Hepatocyte (in vitro differentiated cells): ENCODE measurements at regions not wholly inside any gene's neighbourhood (a gene's known extent, or its start where the extent isn't known, plus 50 kb on each side); places are given as distances from the start of the nearest gene placed in this dataset.

Experiments
- DNase-seq: peaks from one replicate; pipeline ENCODE4 v3.0.0-alpha.2; 2016; ENCODE audit warnings: low spot score
- H2AFZ ChIP-seq: fragments of 200-600 bp; sonication (generic); 2 replicates; pipeline ENCODE4 v1.6.0; 2016; ENCODE audit warnings: antibody characterized with exemption, mild to moderate bottlenecking
- H3K27ac ChIP-seq: fragments of 200-600 bp; sonication (generic); 2 replicates; pipeline ENCODE4 v1.5.1; 2016; ENCODE audit warnings: mild to moderate bottlenecking
- H3K27me3 ChIP-seq: fragments of 200-600 bp; sonication (generic); 2 replicates; pipeline ENCODE4 v1.6.1; 2016
- H3K36me3 ChIP-seq: fragments of 200-600 bp; sonication (generic); replicated peaks from 2 replicates; pipeline ENCODE4 v1.5.1; 2016; ENCODE audit warnings: low read depth; ENCODE audit not compliant: insufficient read depth
- H3K4me1 ChIP-seq: fragments of 200-600 bp; sonication (generic); 2 replicates; pipeline ENCODE4 v1.5.1; 2016; ENCODE audit warnings: mild to moderate bottlenecking, moderate library complexity; ENCODE audit not compliant: insufficient read depth
- H3K4me2 ChIP-seq: fragments of 200-600 bp; sonication (generic); 2 replicates; pipeline ENCODE4 v1.6.0; 2016
- H3K4me3 ChIP-seq: fragments of 200-600 bp; sonication (generic); 2 replicates; pipeline ENCODE4 v1.5.1; 2016; ENCODE audit warnings: mild to moderate bottlenecking
- H3K79me2 ChIP-seq: fragments of 200-600 bp; sonication (generic); 2 replicates; pipeline ENCODE4 v1.6.0; 2017; ENCODE audit warnings: mild to moderate bottlenecking
- H3K9me2 ChIP-seq: fragments of 200-600 bp; sonication (generic); replicated peaks from 2 replicates; pipeline ENCODE4 v1.6.0; 2017; ENCODE audit warnings: mild to moderate bottlenecking; ENCODE audit not compliant: insufficient read depth
- H3K9me3 ChIP-seq: fragments of 200-600 bp; sonication (generic); 2 replicates; pipeline ENCODE4 v1.5.1; 2016; ENCODE audit warnings: low read depth, mild to moderate bottlenecking
- H4K20me1 ChIP-seq: fragments of 200-600 bp; sonication (generic); 2 replicates; pipeline ENCODE4 v1.6.0; 2016; ENCODE audit warnings: mild to moderate bottlenecking; ENCODE audit not compliant: insufficient read depth, poor library complexity, severe bottlenecking
- EZH2 ChIP-seq: fragments of 200-600 bp; sonication (generic); IDR thresholded peaks from 2 replicates; pipeline ENCODE4 v1.6.1; 2016; ENCODE audit warnings: antibody characterized with exemption, mild to moderate bottlenecking, borderline replicate concordance
- EZH2phosphoT487 ChIP-seq: fragments of 200-600 bp; sonication (generic); IDR thresholded peaks from one replicate; pipeline ENCODE4 v1.6.1; 2018; ENCODE audit warnings: antibody characterized with exemption, mild to moderate bottlenecking, low read depth, moderate library complexity; ENCODE audit not compliant: unreplicated experiment, severe bottlenecking
- WGBS: methylation state at CpG from one replicate; pipeline ENCODE4 v1.1.6; 2016; ENCODE audit warnings: low lambda C conversion rate; ENCODE audit errors: missing lambda C conversion rate; 5-methylcytosine and 5-hydroxymethylcytosine counted together
- TF ChIP-seq, protein P1 (sequence below): fragments of 200-600 bp; sonication (generic); IDR thresholded peaks from 2 replicates; pipeline ENCODE4 v1.5.1; 2016; ENCODE audit warnings: antibody characterized with exemption, mild to moderate bottlenecking; ENCODE audit not compliant: poor library complexity

- Histone ChIP-seq H3K79me2 (no peaks in the 10 kb centered on the region), H3K27me3 (no peaks in the 10 kb centered on the region), H3K9me2 (no peaks in the 10 kb centered on the region), H3K27ac (no peak overlapping the region), H3K4me1 (no peaks in the 10 kb centered on the region), H3K4me2 (no peak overlapping the region), H2AFZ (no peak overlapping the region), H3K36me3 (no peaks in the 10 kb centered on the region), H4K20me1 (no peaks in the 10 kb centered on the region), H3K4me3 (no peak overlapping the region), H3K9me3 (no peaks in the 10 kb centered on the region)
- 65% methylated on average over 11 of the region's 11 CpGs for WGBS
- TF ChIP-seq EZH2 (no peak), EZH2phosphoT487 (no peak)
- TF ChIP-seq, protein P1, sequence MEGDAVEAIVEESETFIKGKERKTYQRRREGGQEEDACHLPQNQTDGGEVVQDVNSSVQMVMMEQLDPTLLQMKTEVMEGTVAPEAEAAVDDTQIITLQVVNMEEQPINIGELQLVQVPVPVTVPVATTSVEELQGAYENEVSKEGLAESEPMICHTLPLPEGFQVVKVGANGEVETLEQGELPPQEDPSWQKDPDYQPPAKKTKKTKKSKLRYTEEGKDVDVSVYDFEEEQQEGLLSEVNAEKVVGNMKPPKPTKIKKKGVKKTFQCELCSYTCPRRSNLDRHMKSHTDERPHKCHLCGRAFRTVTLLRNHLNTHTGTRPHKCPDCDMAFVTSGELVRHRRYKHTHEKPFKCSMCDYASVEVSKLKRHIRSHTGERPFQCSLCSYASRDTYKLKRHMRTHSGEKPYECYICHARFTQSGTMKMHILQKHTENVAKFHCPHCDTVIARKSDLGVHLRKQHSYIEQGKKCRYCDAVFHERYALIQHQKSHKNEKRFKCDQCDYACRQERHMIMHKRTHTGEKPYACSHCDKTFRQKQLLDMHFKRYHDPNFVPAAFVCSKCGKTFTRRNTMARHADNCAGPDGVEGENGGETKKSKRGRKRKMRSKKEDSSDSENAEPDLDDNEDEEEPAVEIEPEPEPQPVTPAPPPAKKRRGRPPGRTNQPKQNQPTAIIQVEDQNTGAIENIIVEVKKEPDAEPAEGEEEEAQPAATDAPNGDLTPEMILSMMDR: no peak
- DNase-seq: no peak
Measured at GRCh38 chrX:39550795-39551361, 546.9 kb downstream of the BCOR start.

DNA sequence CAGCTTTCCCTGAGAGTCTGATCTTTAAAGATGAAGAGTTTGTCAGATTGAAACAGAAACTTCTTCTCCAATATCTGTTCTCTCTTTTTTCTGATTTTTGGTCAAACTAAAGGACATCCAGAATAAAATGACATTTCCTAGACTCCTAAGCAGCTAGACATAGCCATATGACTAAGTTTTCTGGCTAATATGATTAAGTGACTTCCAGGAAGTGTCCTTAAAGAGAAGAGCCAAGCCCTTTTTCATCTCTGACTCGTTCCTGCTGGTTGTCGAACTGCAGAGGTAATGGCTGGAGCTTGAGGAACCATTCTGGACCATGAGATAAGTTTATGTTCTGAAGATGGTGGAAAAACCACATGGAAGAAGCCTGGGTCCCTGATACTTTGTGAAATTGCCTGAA is 546.0 kb downstream of the BCOR start:
- Histone ChIP-seq H3K79me2 (no peaks in the 10 kb centered on the region), H3K9me3 (no peaks in the 10 kb centered on the region), H3K27ac (no peak overlapping the region), H3K36me3 (no peaks in the 10 kb centered on the region), H4K20me1 (no peaks in the 10 kb centered on the region), H2AFZ (no peak overlapping the region), H3K4me1 (no peaks in the 10 kb centered on the region), H3K4me2 (no peak overlapping the region), H3K27me3 (no peaks in the 10 kb centered on the region), H3K4me3 (no peak overlapping the region), H3K9me2 (no peaks in the 10 kb centered on the region)
- TF ChIP-seq EZH2: no peak
- no peak for TF ChIP-seq EZH2phosphoT487
- TF ChIP-seq, protein P1: no peak
- WGBS: 63% methylated on average over 2 of the region's 2 CpGs
- DNase-seq: no peak

DNA sequence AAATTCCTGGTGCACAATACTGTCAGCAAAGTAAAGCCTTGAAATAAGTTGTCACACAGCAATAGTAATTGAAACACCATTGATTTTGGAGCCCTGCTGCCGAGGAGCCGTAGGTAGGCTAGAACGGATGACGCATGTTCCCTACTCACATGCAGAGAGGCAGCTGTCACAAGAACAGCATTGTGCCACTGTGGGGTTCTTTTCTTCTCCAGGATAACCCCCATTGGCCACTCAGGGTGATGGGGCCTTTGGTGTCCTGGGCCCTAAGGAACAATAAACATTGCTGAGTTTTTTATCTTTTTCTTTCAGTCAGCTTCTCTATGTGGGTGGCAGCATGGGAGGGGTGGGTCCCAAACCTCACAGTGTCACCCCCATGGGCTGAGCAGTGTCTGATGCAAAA is 542.3 kb downstream of the BCOR start:
- DNase-seq: no peak
- H3K4me3 ChIP-seq: no peak overlapping the region
- TF ChIP-seq EZH2: no peak
- TF ChIP-seq, protein P1: no peak
- TF ChIP-seq EZH2phosphoT487: no peak
- H3K36me3 ChIP-seq: no peaks in the 10 kb centered on the region
- no peaks in the 10 kb centered on the region for H3K9me2 ChIP-seq
- H3K9me3 ChIP-seq: no peaks in the 10 kb centered on the region
- no peak overlapping the region for H2AFZ ChIP-seq
- H3K27ac ChIP-seq: no peak overlapping the region
- H3K4me1 ChIP-seq: no peaks in the 10 kb centered on the region
- no peaks in the 10 kb centered on the region for H4K20me1 ChIP-seq
- H3K27me3 ChIP-seq: no peaks in the 10 kb centered on the region
- 96% methylated on average over 4 of the region's 4 CpGs for WGBS
- no peaks in the 10 kb centered on the region for H3K79me2 ChIP-seq
- no peak overlapping the region for H3K4me2 ChIP-seq

- 76% methylated on average over 3 of the region's 3 CpGs for WGBS
- Histone ChIP-seq H3K4me3 (no peak overlapping the region), H4K20me1 (no peaks in the 10 kb centered on the region), H3K9me3 (no peaks in the 10 kb centered on the region), H3K27ac (no peak overlapping the region), H3K9me2 (no peaks in the 10 kb centered on the region), H3K36me3 (no peaks in the 10 kb centered on the region), H2AFZ (no peak overlapping the region), H3K79me2 (no peaks in the 10 kb centered on the region), H3K27me3 (no peaks in the 10 kb centered on the region), H3K4me1 (no peaks in the 10 kb centered on the region), H3K4me2 (no peak overlapping the region)
- DNase-seq: no peak
- TF ChIP-seq EZH2phosphoT487 (no peak), EZH2 (no peak)
- TF ChIP-seq, protein P1: no peak
Measured at GRCh38 chrX:39556056-39556455, 541.7 kb downstream of the BCOR start.
